ENCODE measurements at regions not wholly inside any gene's neighbourhood (a gene's known extent, or its start where the extent isn't known, plus 50 kb on each side); places are given as distances from the start of the nearest gene placed in this dataset.

DNA sequence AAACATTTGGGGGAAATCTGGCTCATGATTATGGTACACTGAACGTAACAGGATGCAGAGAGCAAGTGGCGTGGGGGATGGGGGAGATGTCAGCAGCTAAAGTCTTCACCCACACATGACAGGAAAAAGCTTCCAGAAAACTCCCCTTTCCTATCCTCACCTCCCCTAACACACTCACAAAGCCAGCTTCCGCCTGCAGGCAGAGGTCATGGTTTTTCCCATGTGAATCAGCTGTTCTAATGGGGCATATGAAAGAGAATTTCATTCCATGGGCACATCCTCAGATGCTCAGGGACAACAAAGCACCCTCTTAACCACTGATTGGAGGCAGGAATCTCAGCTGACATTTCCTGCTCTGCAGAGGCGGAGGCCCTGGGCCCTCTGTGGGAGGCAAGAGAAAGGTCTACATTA, 129.1 kb downstream of the TSN start:
- TF ChIP-seq, protein P1, sequence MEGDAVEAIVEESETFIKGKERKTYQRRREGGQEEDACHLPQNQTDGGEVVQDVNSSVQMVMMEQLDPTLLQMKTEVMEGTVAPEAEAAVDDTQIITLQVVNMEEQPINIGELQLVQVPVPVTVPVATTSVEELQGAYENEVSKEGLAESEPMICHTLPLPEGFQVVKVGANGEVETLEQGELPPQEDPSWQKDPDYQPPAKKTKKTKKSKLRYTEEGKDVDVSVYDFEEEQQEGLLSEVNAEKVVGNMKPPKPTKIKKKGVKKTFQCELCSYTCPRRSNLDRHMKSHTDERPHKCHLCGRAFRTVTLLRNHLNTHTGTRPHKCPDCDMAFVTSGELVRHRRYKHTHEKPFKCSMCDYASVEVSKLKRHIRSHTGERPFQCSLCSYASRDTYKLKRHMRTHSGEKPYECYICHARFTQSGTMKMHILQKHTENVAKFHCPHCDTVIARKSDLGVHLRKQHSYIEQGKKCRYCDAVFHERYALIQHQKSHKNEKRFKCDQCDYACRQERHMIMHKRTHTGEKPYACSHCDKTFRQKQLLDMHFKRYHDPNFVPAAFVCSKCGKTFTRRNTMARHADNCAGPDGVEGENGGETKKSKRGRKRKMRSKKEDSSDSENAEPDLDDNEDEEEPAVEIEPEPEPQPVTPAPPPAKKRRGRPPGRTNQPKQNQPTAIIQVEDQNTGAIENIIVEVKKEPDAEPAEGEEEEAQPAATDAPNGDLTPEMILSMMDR (tag by site-specific recombination; IDR thresholded peaks at IDR 0.05): no peak
- TF ChIP-seq ZNF394 (tag by site-specific recombination; IDR thresholded peaks at IDR 0.05; ENCODE audit: borderline replicate concordance) (no peak), SETDB1 (IDR thresholded peaks at IDR 0.05; ENCODE audit: insufficient read length, low read length) (no peak), ZNF555 (tag by site-specific recombination; conservative IDR thresholded peaks at IDR 0.05) (no peak), ZNF776 (tag by site-specific recombination; IDR thresholded peaks at IDR 0.05; ENCODE audit: borderline replicate concordance) (no peak), ZFP37 (tag by site-specific recombination; IDR thresholded peaks at IDR 0.05) (no peak)
